Mesothelial cell of epicardium (in vitro differentiated cells): ENCODE measurements at regions not wholly inside any gene's neighbourhood (a gene's known extent, or its start where the extent isn't known, plus 50 kb on each side); places are given as distances from the start of the nearest gene placed in this dataset.
A peak's percentile ranks its signal among the peaks of the same experiment; 100 is the strongest.

Experiments
- DNase-seq, 2 experiments: peaks; one replicate each; pipeline ENCODE4 v3.0.0; 2021; ENCODE audit warnings: low spot score in 2 of 2; ENCODE audit not compliant: unreplicated experiment in 2 of 2
- H3K27ac Mint-ChIP-seq: 2 replicates; pipeline ENCODE4 v1.8.0; 2021; ENCODE audit warnings: mixed read lengths
- H3K27me3 Mint-ChIP-seq: 2 replicates; pipeline ENCODE4 v1.8.0; 2021; ENCODE audit warnings: low read depth, mixed read lengths
- H3K36me3 Mint-ChIP-seq: 2 replicates; pipeline ENCODE4 v1.8.0; 2021; ENCODE audit warnings: mixed read lengths
- H3K4me1 Mint-ChIP-seq: 2 replicates; pipeline ENCODE4 v1.8.0; 2021; ENCODE audit warnings: mixed read lengths
- H3K4me3 Mint-ChIP-seq: 2 replicates; pipeline ENCODE4 v1.8.0; 2021; ENCODE audit warnings: mild to moderate bottlenecking, moderate library complexity, mixed read lengths
- H3K9me3 Mint-ChIP-seq: 2 replicates; pipeline ENCODE4 v1.8.0; 2021; ENCODE audit warnings: mixed read lengths
- CTCF ChIP-seq: fragments of 200-600 bp; sonication (generic); IDR thresholded peaks from one replicate; pipeline ENCODE4 v1.5.0; 2021; ENCODE audit warnings: antibody characterized with exemption; ENCODE audit not compliant: unreplicated experiment

GRCh38 chr9:126165755-126166154, 160.9 kb upstream of the MVB12B start:
- TF ChIP-seq CTCF: no peak
- DNase-seq: no peak

GRCh38 chr9:126166291-126166690, 160.3 kb upstream of the MVB12B start:
- Mint-ChIP-seq H3K4me3 (no peak overlapping the region), H3K27ac (no peak overlapping the region), H3K36me3 (no peaks in the 10 kb centered on the region), H3K27me3 (peaks cover 59% of the 10 kb centered on the region), H3K9me3 (no peaks in the 10 kb centered on the region), H3K4me1 (no peaks in the 10 kb centered on the region)
- TF ChIP-seq CTCF: no peak
- no peak for DNase-seq

More at GRCh38 chr9:126165755-126166154, 160.9 kb upstream of the MVB12B start:
- H3K27ac Mint-ChIP-seq: no peak overlapping the region
- no peaks in the 10 kb centered on the region for H3K4me1 Mint-ChIP-seq
- H3K4me3 Mint-ChIP-seq: no peak overlapping the region
- H3K27me3 Mint-ChIP-seq: peaks cover 60% of the 10 kb centered on the region
- no peaks in the 10 kb centered on the region for H3K36me3 Mint-ChIP-seq
- H3K9me3 Mint-ChIP-seq: no peaks in the 10 kb centered on the region

GRCh38 chr9:126166866-126167265, 159.8 kb upstream of the MVB12B start:
- H3K4me1 Mint-ChIP-seq: no peaks in the 10 kb centered on the region
- no peak overlapping the region for H3K27ac Mint-ChIP-seq
- H3K9me3 Mint-ChIP-seq: no peaks in the 10 kb centered on the region
- DNase-seq: peak in 1 of 2 experiments; percentile 14
- no peak overlapping the region for H3K4me3 Mint-ChIP-seq
- peaks cover 57% of the 10 kb centered on the region for H3K27me3 Mint-ChIP-seq
- TF ChIP-seq CTCF: no peak
- no peaks in the 10 kb centered on the region for H3K36me3 Mint-ChIP-seq

GRCh38 chr9:126169736-126170135, 156.9 kb upstream of the MVB12B start:
- Mint-ChIP-seq H3K4me3 (no peak overlapping the region), H3K36me3 (no peaks in the 10 kb centered on the region), H3K27me3 (peaks cover 61% of the 10 kb centered on the region), H3K4me1 (no peaks in the 10 kb centered on the region), H3K27ac (no peak overlapping the region), H3K9me3 (peaks cover under 1% of the 10 kb centered on the region)
- DNase-seq: no peak
- TF ChIP-seq CTCF: no peak

- no peak for DNase-seq
- Mint-ChIP-seq H3K4me1 (no peaks in the 10 kb centered on the region), H3K4me3 (no peak overlapping the region), H3K27ac (no peak overlapping the region), H3K9me3 (peaks cover 7% of the 10 kb centered on the region), H3K36me3 (no peaks in the 10 kb centered on the region), H3K27me3 (peaks cover 59% of the 10 kb centered on the region)
- TF ChIP-seq CTCF: no peak
Observed at GRCh38 chr9:126170286-126170823, 156.3 kb upstream of the MVB12B start.

GRCh38 chr9:126171641-126172040, 155.0 kb upstream of the MVB12B start:
- Mint-ChIP-seq H3K27me3 (peaks cover 51% of the 10 kb centered on the region), H3K9me3 (peaks cover 15% of the 10 kb centered on the region), H3K36me3 (no peaks in the 10 kb centered on the region), H3K4me3 (no peak overlapping the region), H3K4me1 (no peaks in the 10 kb centered on the region), H3K27ac (no peak overlapping the region)
- no peak for DNase-seq
- TF ChIP-seq CTCF: no peak
